Colonic mucosa (tissue), 4 donors: ENCODE measurements at regions not wholly inside any gene's neighbourhood (a gene's known extent, or its start where the extent isn't known, plus 50 kb on each side); places are given as distances from the start of the nearest gene placed in this dataset.
"Not testable (repeated sequence)": the region's sequence is repeated elsewhere in the genome, so short reads cannot be mapped to it uniquely, and the experiment has no call there.

Experiments used
- DNase-seq: peaks from one replicate; pipeline ENCODE4 v3.0.0-alpha.2; 2020
- H3K27ac ChIP-seq: fragments of 200-600 bp; one replicate; pipeline ENCODE4 v1.8.0; 2021
- H3K27me3 ChIP-seq: fragments of 200-600 bp; one replicate; pipeline ENCODE4 v1.8.0; 2021
- H3K36me3 ChIP-seq: fragments of 200-600 bp; one replicate; pipeline ENCODE4 v1.8.0; 2021
- H3K4me1 ChIP-seq: fragments of 200-600 bp; one replicate; pipeline ENCODE4 v1.8.0; 2021; ENCODE audit warnings: mild to moderate bottlenecking
- H3K4me3 ChIP-seq: fragments of 200-600 bp; one replicate; pipeline ENCODE4 v1.8.0; 2021
- H3K9ac ChIP-seq, 2 donors: one replicate each; pipeline ENCODE4 v1.7.0; 2013; ENCODE audit warnings: control low read depth in 2 of 2, low read depth in 2 of 2, low read length in 2 of 2
- H3K9me3 ChIP-seq: fragments of 200-600 bp; one replicate; pipeline ENCODE4 v1.8.0; 2021
- intact Hi-C: fragments of 100-400 bp; cut with DNase I; formaldehyde crosslinking; loops from one replicate; pipeline ENCODE4 v1.14.1; 2022
- TF ChIP-seq, protein P1 (sequence below): fragments of 200-600 bp; IDR thresholded peaks from one replicate; pipeline ENCODE4 v1.8.0; 2022; ENCODE audit warnings: antibody characterized with exemption, mild to moderate bottlenecking
- donor health status: healthy.
- donor health status: DM: no; HTN: no; CAD: no.
- donor health status: DM: no; HTN: no; CAD: no.

DNA sequence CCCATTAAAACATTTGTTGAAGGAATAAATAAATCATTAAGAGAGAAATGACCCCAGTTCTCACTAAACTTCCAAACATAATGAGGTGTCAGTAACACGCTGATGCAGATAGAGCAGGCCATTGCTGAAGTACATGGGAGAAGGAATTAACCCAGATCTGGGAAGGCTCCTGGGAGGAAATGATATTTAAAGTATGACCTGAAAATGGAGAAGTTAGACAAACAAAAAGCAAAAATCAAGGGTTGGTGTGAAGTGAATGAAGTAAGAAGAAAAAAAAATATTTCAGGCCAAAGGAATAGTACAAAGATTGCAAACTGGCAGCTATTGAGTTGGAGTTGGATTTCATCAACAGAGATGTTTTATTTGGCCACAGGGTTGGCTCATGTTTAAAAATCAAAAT is 71.4 kb downstream of the RGS2 start:
- H3K27me3 ChIP-seq, result no peaks in the 10 kb centered on the region
- no peak overlapping the region for H3K4me3 ChIP-seq
- TF ChIP-seq, protein P1, sequence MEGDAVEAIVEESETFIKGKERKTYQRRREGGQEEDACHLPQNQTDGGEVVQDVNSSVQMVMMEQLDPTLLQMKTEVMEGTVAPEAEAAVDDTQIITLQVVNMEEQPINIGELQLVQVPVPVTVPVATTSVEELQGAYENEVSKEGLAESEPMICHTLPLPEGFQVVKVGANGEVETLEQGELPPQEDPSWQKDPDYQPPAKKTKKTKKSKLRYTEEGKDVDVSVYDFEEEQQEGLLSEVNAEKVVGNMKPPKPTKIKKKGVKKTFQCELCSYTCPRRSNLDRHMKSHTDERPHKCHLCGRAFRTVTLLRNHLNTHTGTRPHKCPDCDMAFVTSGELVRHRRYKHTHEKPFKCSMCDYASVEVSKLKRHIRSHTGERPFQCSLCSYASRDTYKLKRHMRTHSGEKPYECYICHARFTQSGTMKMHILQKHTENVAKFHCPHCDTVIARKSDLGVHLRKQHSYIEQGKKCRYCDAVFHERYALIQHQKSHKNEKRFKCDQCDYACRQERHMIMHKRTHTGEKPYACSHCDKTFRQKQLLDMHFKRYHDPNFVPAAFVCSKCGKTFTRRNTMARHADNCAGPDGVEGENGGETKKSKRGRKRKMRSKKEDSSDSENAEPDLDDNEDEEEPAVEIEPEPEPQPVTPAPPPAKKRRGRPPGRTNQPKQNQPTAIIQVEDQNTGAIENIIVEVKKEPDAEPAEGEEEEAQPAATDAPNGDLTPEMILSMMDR, result no peak
- H3K36me3 ChIP-seq, result no peaks in the 10 kb centered on the region
- DNase-seq, result no peak
- H3K27ac ChIP-seq, result no peak overlapping the region
- intact Hi-C loops, result no loop called here
- H3K4me1 ChIP-seq, result no peaks in the 10 kb centered on the region
- no peaks in the 10 kb centered on the region for H3K9me3 ChIP-seq
- no peak overlapping the region for H3K9ac ChIP-seq

DNA sequence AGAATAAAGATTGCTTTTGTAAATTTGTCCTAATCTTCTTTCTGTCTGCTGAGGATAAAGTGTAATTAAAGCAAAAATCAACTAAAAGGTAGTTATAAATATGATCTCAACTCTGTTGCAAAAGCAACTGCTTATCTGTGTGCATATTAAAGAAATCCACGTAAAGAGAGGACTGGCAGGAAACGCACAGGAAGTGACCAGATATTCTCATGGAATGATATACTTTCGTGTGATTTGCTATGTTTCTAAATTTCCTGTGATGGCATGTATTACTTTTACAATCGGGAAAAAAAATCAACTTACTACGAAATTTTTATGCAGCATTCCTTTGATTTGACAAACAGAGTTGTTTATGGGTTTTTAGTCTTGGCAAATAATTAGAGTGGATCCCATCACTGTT is 75.4 kb downstream of the RGS2 start:
- no peaks in the 10 kb centered on the region for H3K9me3 ChIP-seq
- TF ChIP-seq, protein P1, result no peak
- H3K27me3 ChIP-seq, result no peaks in the 10 kb centered on the region
- no peak for DNase-seq
- no peaks in the 10 kb centered on the region for H3K4me1 ChIP-seq
- H3K4me3 ChIP-seq, result no peak overlapping the region
- H3K9ac ChIP-seq, result no peak overlapping the region
- no peaks in the 10 kb centered on the region for H3K36me3 ChIP-seq
- intact Hi-C loops, result no loop called here
- no peak overlapping the region for H3K27ac ChIP-seq

DNA sequence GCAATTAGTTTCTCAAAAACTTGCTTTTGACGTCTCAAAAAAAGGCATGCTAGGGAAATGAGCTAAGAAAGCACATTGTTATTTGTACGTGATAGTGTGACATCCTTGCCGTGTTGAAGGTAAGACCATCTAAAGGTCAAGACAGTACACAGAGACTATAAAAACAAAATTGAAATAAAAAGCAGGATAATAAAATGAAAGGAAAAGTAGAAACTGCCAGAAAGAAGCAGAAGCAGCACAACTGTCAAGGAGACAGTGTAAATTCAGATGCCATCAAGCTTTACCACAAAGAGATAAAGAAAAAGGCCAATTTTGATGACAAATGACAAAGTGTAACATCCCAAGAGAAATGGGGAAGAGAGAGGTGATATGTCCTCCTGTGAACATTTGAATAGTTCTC is 76.5 kb downstream of the RGS2 start:
- H3K36me3 ChIP-seq, H3K4me1 ChIP-seq, H3K4me3 ChIP-seq, H3K27ac ChIP-seq, H3K9ac ChIP-seq, intact Hi-C loops, DNase-seq, H3K27me3 ChIP-seq, H3K9me3 ChIP-seq: not testable (repeated sequence)

DNA sequence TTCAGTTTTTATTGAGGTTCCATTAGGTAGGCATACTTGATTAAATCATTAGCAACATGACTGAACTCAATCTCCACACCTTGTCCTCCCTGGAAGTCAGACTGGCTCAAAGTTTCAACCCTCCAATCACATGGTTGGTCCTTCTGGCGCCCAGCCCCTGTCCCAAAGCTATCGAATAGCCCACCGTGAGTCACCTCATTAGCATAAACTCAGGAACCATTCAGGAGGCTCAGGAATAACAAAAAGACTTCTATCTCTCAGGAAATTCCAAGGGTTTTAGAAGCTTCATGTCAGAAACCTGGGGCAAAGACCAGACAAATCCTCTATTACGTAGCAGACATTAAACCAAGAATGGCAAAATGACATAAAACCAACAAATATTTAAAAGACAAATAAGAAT is 78.6 kb downstream of the RGS2 start:
- H3K36me3 ChIP-seq, result no peaks in the 10 kb centered on the region
- no peak overlapping the region for H3K9ac ChIP-seq
- no peaks in the 10 kb centered on the region for H3K27me3 ChIP-seq
- H3K27ac ChIP-seq, result no peak overlapping the region
- no peak for DNase-seq
- H3K4me1 ChIP-seq, result no peaks in the 10 kb centered on the region
- H3K4me3 ChIP-seq, result no peak overlapping the region
- intact Hi-C loops, result no loop called here
- no peaks in the 10 kb centered on the region for H3K9me3 ChIP-seq
- TF ChIP-seq, protein P1, result no peak

DNA sequence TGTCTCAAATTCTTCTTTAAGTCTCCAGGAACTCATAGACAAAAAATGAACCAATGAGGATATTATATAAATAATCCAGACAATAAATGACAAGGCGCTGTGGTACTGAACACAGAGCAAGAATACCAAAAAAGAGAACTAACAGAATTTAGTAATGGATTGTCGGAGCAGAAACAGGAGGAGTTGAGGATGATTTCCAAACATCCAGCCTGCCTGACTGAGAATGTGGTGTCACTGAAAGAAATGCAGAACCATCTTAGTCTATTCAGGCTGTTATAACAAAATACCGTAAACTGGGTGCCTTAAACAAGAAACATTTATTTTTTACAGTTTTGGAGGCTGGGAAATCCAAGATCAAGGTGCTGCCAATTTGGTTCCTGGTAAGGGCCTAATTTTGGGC is 79.7 kb downstream of the RGS2 start:
- no peak overlapping the region for H3K27ac ChIP-seq
- no peak overlapping the region for H3K9ac ChIP-seq
- no peak for DNase-seq
- TF ChIP-seq, protein P1, result no peak
- no peaks in the 10 kb centered on the region for H3K9me3 ChIP-seq
- intact Hi-C loops, result no loop called here
- H3K27me3 ChIP-seq, result no peaks in the 10 kb centered on the region
- H3K4me3 ChIP-seq, result no peak overlapping the region
- no peaks in the 10 kb centered on the region for H3K36me3 ChIP-seq
- no peaks in the 10 kb centered on the region for H3K4me1 ChIP-seq

DNA sequence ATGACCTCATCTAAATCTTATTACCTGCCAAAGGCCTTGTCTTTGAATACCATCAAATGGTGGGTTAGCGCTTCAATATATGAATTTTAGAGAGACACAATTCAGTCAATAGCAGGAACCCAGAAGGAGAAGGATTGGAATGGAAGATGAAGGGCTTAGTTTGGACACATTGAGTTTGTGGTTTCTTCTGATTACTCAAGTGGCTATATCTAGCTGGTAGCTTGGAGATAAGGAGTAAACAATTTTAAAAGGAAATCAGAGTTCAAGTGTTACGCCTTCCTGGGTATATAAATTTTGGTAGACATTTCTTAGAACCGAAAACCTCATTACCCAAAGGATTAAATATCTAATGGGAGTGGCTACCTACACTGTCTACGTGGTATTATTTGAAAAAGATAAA is 80.2 kb downstream of the RGS2 start:
- intact Hi-C loops, result no loop called here

More for the DNA sequence above, 80.2 kb downstream of the RGS2 start:
- Histone ChIP-seq H3K36me3 (no peaks in the 10 kb centered on the region), H3K4me1 (no peaks in the 10 kb centered on the region), H3K9me3 (no peaks in the 10 kb centered on the region), H3K27me3 (no peaks in the 10 kb centered on the region), H3K27ac (no peak overlapping the region), H3K9ac (no peak overlapping the region), H3K4me3 (no peak overlapping the region)
- TF ChIP-seq, protein P1, result no peak
- DNase-seq, result no peak
